Vagina (tissue), 2 donors: ENCODE measurements at regions not wholly inside any gene's neighbourhood (a gene's known extent, or its start where the extent isn't known, plus 50 kb on each side); places are given as distances from the start of the nearest gene placed in this dataset.
"Not testable (repeated sequence)": the region's sequence is repeated elsewhere in the genome, so short reads cannot be mapped to it uniquely, and the experiment has no call there.

Experiments
- CTCF ChIP-seq, 3 experiments: fragments of 450-650 bp in 2 of 3; fragments of 200-600 bp in 1 of 3; sonication (generic) in 1 of 3; IDR thresholded peaks; one replicate each; pipeline ENCODE4 v1.5.1; 2017 to 2019; ENCODE audit warnings: antibody characterized with exemption in 3 of 3, mild to moderate bottlenecking in 2 of 3, moderate library complexity in 2 of 3
- POLR2AphosphoS5 ChIP-seq, 2 donors: sonication (generic); formaldehyde crosslinking; IDR thresholded peaks; one replicate each; pipeline ENCODE4 v1.9.0; 2017; ENCODE audit warnings: antibody characterized with exemption in 2 of 2, mild to moderate bottlenecking in 2 of 2, low read depth in 1 of 2; ENCODE audit not compliant: insufficient read depth in 1 of 2

GRCh38 chr12:107216411-107216810, 123.1 kb upstream of the CRY1 start:
- TF ChIP-seq CTCF (IDR thresholded peaks at IDR 0.05); POLR2AphosphoS5 (IDR thresholded peaks at IDR 0.05; ENCODE audit: insufficient read depth in 1 of 2, low read depth in 1 of 2): not testable (repeated sequence)
